ENCODE measurements at regions not wholly inside any gene's neighbourhood (a gene's known extent, or its start where the extent isn't known, plus 50 kb on each side); places are given as distances from the start of the nearest gene placed in this dataset.

- H3K4me1 ChIP-seq: no peaks in the 10 kb centered on the region
- DNase-seq: no peak
- H3K4me3 ChIP-seq (replicated peaks in 1 of 3): no peak overlapping the region
- no peaks in the 10 kb centered on the region for H3K9me3 ChIP-seq
- TF ChIP-seq CTCF (IDR thresholded peaks at IDR 0.05): no peak
- no peak for TF ChIP-seq POLR2A (IDR thresholded peaks at IDR 0.05)
- intact Hi-C loops (cut with DNase I): no loop called here
- no peaks in the 10 kb centered on the region for H3K27me3 ChIP-seq
- H3K27ac ChIP-seq: no peak overlapping the region
- WGBS, 2 donors: 87 to 100% methylated on average over 1 of the region's 1 CpG
- no peaks in the 10 kb centered on the region for H3K36me3 ChIP-seq
Observed at GRCh38 chr13:90673746-90674145, 673.7 kb upstream of the MIR17HG start.

GRCh38 chr13:90675129-90675528 is 672.4 kb upstream of the MIR17HG start:
- Histone ChIP-seq H3K9me3 (no peaks in the 10 kb centered on the region), H3K4me3 (replicated peaks in 1 of 3) (no peak overlapping the region), H3K27me3 (no peaks in the 10 kb centered on the region), H3K27ac (no peak overlapping the region), H3K36me3 (no peaks in the 10 kb centered on the region), H3K4me1 (no peaks in the 10 kb centered on the region)
- DNase-seq: no peak
- intact Hi-C loops (cut with DNase I): no loop called here
- TF ChIP-seq POLR2A (IDR thresholded peaks at IDR 0.05) (no peak), CTCF (IDR thresholded peaks at IDR 0.05) (no peak)
- WGBS, 2 donors: 92 to 93% methylated on average over 2 of the region's 2 CpGs

GRCh38 chr13:90680826-90681225 is 666.7 kb upstream of the MIR17HG start:
- WGBS, 2 donors: 72 to 79% methylated on average over 3 of the region's 3 CpGs
- TF ChIP-seq CTCF (IDR thresholded peaks at IDR 0.05) (no peak), POLR2A (IDR thresholded peaks at IDR 0.05) (no peak)
- Histone ChIP-seq H3K9me3 (no peaks in the 10 kb centered on the region), H3K4me3 (replicated peaks in 1 of 3) (no peak overlapping the region), H3K27me3 (no peaks in the 10 kb centered on the region), H3K27ac (no peak overlapping the region), H3K4me1 (no peaks in the 10 kb centered on the region), H3K36me3 (no peaks in the 10 kb centered on the region)
- DNase-seq: no peak
- intact Hi-C loops (cut with DNase I): no loop called here

GRCh38 chr13:90683711-90684131 is 663.8 kb upstream of the MIR17HG start:
- no peak overlapping the region for H3K4me3 ChIP-seq (replicated peaks in 1 of 3)
- H3K27ac ChIP-seq: no peak overlapping the region
- TF ChIP-seq POLR2A (IDR thresholded peaks at IDR 0.05): no peak
- TF ChIP-seq CTCF (IDR thresholded peaks at IDR 0.05): no peak
- H3K27me3 ChIP-seq: no peaks in the 10 kb centered on the region
- no peak for DNase-seq
- 82 to 93% methylated on average over 6 of the region's 6 CpGs for WGBS, 2 donors
- H3K4me1 ChIP-seq: no peaks in the 10 kb centered on the region
- intact Hi-C loops (cut with DNase I): no loop called here
- no peaks in the 10 kb centered on the region for H3K36me3 ChIP-seq
- no peaks in the 10 kb centered on the region for H3K9me3 ChIP-seq

- H3K27ac ChIP-seq: no peak overlapping the region
- WGBS, 2 donors: 79 to 88% methylated on average over 3 of the region's 3 CpGs
- TF ChIP-seq CTCF (IDR thresholded peaks at IDR 0.05) (no peak), POLR2A (IDR thresholded peaks at IDR 0.05) (no peak)
- no peaks in the 10 kb centered on the region for H3K4me1 ChIP-seq
- intact Hi-C loops (cut with DNase I): no loop called here
- H3K27me3 ChIP-seq: no peaks in the 10 kb centered on the region
- H3K36me3 ChIP-seq: no peaks in the 10 kb centered on the region
- no peaks in the 10 kb centered on the region for H3K9me3 ChIP-seq
- no peak overlapping the region for H3K4me3 ChIP-seq (replicated peaks in 1 of 3)
- no peak for DNase-seq
Observed at GRCh38 chr13:90686442-90686841, 661.0 kb upstream of the MIR17HG start.

Data from thyroid gland (tissue), 4 donors.